NCI-H446 (cell line): ENCODE measurements at regions not wholly inside any gene's neighbourhood (a gene's known extent, or its start where the extent isn't known, plus 50 kb on each side); places are given as distances from the start of the nearest gene placed in this dataset.
A peak's percentile ranks its signal among the peaks of the same experiment; 100 is the strongest.
"Not testable (repeated sequence)": the region's sequence is repeated elsewhere in the genome, so short reads cannot be mapped to it uniquely, and the experiment has no call there.

ENCODE experiments used
- DNase-seq, 2 experiments: peaks; one replicate each; lab custom pipeline; 2025; lab: John Stamatoyannopoulos, UW

DNA sequence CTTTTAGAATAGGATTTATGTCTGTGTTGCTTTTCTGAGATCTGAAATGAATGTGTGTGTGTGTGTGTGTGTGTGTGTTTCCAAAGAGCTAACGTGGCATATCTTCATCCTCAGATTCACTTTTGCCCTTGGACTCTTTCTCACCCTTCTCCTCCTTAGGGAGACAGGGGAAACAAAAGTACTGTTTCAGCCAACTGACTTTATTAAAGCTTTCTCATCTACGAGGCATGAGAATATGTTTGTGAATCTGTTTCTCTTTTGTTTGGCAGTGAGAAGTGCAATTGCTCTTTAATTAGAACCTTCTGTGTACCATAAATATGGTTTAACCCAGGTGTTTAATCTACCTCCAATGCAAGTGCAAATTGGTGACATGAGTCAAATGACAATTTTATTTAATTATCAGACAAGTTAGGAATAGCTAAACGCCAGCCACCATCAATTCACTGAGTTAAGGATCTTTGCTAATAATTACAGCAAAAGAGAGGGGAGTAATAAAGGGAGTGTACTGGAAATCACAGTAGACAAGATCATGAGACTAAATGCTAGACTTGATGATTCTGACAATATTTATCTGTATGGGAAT is 186.4 kb upstream of the COL3A1 start:
- no peak for DNase-seq

DNA sequence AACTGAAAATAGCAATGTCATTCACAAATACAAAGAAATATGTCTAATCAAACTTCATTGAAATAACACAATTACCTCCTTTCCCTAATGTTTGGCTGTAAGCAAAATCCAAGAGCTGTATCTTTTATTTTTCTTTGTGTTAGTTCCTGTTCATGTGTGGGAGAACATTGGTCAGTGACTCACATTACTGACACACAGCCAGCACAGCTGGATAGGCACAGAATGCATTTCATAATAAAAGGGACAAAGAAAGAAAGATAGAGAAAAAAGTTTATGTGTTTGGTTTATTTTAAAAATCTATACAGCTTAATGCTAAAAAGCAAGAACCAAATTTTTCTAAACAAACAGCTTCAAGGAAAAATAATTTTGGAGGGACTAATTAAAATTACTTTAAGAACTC is 185.6 kb upstream of the COL3A1 start:
- DNase-seq = peak in 1 of 2 experiments; percentile 26

DNA sequence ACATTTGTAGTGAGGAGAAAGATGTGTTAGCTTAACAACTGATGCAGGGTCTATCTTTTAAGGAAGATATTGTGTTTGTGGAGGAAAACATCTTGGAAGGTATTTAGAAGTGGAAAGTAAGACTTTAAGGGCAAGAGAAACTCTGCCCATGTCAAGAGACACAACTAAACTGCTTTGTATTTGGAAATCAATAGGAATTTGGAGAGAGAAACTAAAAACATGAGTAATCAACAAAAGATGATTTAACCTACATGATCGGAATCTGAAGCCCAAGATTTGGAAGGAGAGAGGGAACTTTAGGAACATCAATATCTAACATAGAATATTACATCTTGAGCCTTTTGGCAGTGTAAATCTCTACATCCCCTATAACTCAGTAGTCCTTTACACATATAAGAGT is 184.2 kb upstream of the COL3A1 start:
- DNase-seq = no peak

DNA sequence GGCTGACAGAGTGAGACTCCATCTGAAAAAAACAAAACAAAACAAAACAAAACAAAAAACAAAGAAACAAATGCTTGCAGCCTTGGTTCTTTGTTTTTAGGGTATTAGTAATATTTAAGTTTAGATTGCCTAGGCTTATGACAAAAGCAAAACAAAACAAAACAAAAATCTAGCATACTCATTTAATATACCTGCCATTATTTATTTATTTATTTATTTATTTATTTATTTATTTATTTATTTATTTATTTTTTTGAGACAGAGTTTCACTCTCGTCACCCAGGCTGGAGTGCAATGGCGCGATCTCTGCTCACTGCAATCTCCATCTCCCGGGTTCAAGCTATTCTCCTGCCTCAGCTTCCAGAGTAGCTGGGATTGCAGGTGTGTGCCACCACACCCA is 179.7 kb upstream of the COL3A1 start:
- DNase-seq = not testable (repeated sequence)

DNA sequence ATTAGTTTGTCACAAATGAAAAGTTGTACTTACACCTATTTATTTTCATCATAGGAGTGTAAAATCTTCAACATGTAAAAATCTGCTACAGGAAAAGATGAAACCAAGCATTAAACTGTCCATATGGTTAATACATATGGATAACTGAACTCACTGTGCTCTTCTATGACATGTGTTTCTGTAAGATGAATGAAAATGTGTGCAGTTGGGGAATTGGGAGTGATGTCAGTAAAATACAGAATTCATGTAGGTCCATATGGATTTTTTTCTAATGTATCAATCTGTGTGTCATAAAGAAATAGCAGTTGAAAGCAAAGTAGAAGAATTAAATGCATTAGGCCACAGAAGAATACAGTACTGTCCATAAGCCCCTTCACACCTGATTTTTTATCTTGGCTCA is 178.4 kb upstream of the COL3A1 start:
- DNase-seq = no peak

DNA sequence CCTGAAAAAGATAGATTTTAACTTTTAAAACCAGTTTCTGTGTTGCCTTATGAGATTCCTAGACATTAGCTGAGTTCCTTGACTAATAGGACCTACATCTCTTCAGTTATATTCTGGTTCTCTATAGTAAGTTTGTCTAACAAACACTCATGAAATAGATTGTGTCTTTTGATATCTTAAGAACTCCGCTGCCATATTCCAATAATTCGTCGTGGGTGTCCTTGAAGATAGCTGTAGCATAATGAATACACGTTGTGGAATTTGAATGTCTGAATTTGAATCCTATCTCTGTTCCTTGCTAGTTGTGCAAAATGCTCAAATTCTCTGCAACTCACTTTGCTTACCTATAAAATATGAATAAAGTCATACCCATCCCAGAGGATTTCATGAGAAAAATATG is 176.8 kb upstream of the COL3A1 start:
- DNase-seq = no peak

DNA sequence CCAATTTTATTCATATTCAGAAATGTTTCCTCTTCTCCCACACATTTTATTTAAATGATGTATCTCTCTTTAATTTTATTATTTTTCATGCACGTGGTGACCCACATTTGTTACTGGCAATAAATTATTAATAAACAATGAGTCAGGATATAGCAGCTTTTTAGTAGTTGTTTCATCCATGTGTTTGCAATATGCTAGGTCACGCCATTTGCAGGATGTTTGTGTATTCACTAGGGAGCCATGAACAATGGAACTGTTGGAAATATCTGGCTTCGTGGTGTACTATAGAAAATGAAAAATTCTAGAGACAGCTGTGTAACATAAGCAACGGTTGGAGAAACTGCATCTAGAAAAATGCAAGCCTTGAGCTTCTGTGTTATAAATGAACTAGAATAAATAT is 176.0 kb upstream of the COL3A1 start:
- DNase-seq = peak in 1 of 2 experiments; percentile 4

DNA sequence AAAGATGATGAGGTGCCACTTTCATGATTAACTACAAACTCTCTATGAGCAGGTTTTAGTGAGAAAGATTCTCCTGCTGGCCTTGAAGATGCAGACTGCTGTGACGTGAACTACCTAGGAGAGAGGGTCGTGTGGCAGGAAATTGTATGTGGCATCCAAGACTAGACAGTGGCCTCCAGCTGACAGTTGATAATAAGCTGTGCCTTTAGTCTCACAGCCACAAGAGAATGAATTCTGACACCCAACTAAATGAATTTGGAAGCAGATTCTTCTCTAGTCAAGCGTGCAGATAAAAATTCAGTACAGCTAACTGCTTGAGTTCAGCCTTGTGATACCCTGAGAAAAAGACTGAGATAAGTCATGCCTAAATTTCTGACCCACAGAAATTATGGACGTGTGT is 169.0 kb upstream of the COL3A1 start:
- DNase-seq = no peak

DNA sequence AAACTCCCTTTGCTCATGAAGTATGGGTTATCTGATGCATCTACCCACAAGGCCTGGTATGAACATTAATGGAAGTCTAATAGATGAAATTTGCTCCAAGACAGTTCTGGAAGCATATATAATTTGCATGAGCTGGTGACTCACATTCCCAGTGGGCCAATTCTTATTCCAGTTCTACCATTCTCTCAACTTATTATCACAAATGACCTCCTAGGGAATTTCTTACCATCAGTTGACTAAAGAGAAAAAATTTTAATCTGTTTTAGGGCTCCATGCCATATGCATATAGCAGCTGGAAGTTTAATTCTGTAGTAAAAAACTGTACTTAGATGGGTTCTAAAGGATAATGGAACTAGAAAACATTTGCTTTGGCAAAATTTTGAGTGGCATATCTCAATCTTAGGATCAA is 165.2 kb upstream of the COL3A1 start:
- DNase-seq = peak in 1 of 2 experiments; percentile 5

DNA sequence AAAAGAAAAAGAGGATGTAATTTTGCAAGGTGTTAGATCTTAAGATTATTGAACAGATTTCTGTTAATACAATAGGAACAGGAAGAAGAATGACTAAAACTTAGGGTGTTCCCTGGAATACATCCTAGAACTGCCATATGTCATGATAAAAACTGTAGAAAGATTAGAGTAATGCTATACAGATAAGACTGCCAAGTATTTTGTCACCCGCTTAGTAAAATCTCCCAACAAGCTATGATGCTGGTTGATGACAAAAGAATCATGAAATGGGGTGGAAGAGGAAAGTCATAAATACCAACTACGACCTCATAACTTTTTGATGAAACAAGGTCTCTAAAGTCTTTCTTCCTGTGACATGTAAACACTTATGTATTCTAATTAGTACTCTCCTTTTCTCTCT is 163.6 kb upstream of the COL3A1 start:
- DNase-seq = peak in 1 of 2 experiments; percentile 4

DNA sequence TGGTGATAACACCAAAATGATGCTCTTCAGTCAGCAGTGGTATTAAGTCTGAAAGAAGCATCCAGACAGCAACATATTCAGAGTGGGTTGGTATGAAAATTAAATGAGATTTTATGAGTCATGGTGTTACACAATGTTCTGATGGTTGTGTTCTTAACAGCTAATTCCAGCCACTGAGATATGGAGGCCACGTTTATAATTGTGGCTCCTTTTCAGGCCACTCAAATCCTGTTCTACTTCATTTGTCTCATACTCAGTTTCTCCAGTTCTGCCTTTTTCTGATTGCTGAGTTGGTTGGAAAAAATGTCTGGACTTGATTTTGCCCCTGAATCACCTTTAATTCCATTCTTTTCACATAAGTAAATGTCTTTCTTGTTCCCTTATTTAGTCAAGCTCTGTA is 162.7 kb upstream of the COL3A1 start:
- DNase-seq = no peak

DNA sequence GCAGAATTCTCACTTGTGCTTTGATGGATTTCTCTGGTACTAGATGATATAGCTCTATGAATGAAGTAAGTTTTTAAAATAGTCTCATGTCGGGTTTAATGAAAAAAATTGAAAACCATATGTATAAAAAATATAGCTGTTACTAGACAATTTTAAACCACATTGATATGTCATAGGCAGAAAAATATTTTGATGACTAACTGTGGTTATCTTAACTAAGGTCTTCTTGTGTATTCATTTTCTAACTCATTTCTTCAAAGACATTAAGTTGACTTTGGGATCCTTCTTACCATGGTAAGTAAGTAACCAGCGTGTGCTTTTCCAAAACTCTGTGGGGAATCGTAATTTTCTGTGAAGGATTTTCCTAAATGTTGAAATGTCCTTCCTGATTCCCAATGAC is 160.9 kb upstream of the COL3A1 start:
- DNase-seq = no peak

DNA sequence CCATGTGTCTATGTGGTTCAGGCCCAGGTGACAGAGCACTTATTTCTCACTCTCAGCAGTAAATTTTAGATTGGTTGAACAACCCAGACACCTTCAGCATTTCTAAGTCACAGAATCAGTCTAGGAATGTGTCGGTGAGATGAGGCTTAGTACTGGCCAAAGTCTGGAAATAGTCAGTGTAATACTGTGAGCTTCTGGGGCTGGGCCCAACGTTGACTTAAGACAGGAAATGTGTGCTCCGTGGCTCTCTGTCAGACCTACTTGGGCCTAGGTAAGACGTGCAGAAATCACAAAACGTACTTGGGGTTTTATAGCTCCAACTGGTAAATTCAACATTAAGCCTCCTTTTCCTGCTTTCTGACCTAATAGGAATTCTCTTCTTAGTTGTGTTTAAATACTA is 160.3 kb upstream of the COL3A1 start:
- DNase-seq = no peak

DNA sequence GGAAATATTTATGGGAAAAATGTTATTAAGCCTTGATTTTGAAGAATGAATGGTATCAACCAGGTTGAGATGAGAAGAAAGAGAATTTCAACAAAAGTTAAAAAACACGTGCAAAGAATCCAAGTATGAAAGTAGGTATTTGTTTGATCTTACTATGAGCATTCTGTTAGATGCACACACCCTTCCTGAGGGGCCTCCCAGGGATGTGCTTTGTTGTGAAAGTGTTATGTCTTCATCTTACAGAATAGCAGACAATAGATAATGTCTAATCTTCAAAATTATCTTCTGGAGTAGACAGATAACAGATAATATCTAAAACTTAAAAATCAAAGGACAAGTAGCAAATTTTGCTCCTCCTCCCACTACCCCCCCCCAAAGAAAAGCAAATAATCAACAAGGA is 155.2 kb upstream of the COL3A1 start:
- no peak for DNase-seq

DNA sequence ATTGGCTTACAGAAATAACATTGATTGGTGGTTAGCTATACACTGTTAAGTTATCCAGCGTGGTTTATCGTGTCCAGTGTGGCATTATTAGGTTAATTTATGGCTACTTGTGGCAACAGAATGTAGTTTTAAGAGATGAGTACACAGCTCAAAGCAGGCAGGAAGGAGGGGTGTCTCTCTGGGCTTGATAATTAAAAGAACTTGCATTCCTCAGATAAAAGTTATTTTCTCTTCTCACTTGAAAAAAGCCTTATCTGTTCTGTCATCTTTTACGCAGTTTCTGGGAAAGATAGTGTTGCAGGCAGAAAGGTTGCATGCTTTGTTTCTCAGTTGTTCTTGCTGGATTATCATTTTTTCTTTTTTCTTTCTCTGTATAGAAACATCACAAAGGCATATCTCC is 154.4 kb upstream of the COL3A1 start:
- DNase-seq = no peak

DNA sequence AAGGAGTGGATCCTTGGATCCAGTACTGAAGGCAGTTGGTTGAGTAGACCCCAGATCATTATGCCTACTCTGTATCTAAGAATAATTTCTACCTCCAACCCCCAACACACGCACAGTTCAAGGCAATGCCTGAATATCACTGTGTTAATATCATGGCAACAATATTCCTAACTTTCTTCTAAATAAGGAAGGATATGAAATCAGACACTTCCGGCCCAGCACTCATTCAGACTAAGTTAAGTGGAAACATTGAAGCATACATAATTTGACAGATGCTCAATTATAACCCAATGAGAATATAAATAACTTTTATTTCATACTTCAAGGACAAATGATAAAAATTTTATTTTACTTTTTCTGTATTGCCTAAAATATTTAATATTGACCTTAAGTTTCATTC is 153.6 kb upstream of the COL3A1 start:
- DNase-seq = no peak

DNA sequence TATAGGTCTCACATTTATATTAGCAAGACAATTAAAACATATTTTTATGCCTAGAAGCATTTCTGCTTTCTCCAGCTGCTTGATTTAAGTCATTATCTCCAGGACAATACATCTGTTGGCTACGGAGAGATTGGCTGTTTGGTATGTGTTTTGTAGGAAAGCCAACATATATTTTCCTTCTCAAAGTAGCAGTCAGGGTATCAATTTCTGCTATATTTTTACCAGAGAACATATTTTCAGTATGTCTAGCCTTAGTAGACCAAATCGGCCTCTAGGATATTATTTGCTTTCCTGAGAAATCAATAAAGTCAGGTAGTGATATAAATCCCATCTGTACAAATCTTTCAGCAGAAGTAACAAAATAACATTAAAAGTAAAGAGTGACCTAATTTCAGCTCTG is 150.0 kb upstream of the COL3A1 start:
- DNase-seq = no peak

DNA sequence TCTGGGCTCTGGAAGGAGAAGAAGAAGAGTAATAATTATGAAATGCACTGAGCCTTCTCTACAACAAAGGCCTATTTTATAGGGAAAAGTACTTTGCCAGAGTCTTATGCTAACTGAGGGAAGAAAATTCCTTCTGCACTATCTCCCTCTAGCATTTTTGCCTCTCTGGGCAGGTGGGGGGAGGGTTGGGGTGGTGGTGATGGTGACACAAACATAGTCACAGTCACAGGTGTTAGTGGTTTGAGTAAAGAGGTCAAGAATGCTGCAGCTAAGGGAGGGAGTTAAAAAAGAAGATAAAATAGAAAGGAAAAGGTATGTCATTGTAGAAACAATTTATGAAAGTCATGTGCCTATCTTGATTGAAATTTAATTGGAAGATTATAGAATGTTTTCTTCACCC is 140.8 kb upstream of the COL3A1 start:
- DNase-seq = no peak

DNA sequence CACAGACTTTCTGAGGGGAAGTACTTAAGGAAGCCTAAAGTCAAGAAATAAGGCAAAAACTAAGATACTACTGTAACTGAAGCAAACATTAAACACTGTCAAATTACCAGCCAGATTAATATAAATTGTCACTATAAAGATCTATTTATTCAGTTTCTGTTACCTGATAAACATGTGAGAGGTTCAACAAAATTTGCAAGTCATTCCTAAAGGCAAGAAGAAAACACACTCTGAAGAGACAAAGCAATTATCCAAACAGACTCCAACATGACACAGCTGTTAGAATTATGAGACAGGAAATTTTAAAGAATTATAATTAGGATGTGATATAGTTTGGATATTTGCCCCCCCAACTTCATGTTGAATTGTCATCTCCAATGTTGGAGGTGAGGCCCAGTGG is 140.4 kb upstream of the COL3A1 start:
- no peak for DNase-seq

DNA sequence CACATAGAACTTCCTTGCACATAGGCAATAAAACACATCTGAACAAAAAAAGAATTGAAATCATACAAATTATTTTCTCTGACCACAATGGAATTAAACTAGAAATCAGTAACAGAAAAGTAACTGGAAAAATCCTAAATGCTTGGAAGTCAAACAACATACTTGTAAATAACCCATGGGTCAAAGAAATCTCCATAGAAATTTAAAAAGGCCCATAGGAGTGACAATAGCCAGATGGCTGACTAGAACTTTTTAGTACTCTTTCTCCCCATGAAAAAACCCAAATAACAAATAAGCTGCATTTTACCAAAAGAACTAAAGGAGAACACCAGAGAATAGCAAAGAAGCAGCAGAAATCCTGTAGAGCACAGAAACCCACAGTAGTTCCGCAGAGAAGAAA is 139.2 kb upstream of the COL3A1 start:
- no peak for DNase-seq

DNA sequence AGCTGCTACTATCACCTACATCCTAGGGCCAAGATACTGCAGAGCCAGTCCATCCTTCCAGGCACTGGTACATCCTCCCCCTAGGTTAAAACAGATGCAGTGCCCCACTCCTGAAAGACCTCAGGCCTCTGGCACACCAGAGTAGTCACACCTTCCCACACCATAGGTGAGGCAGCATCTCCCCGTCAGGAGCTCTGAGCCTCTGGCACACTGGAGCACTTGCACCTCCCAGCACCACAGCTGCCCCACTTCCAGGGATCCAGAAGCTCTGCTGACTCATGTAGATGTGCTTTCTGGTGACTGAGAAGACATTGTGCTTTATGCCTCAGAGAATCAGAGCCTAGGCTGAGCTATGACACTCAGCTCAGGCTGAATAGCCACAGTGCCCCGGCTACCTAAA is 138.4 kb upstream of the COL3A1 start:
- DNase-seq = no peak

DNA sequence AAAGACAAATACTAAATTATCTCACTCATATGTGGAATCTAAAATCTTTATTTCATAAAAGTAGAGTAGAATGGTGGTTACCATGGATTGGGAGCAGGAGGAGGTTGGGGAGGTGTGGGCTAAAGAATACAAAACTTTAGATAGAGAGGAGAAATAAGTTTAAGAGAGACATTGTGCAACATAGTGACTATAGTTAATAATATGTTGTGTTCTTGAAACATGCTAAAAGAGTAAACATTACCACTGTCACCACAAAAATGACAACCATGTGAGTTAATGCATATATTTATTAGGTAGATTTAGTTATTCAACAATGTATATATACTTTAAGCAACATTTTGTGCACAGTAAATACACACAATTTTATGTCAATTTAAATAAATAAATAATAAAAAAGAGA is 128.5 kb upstream of the COL3A1 start:
- no peak for DNase-seq

DNA sequence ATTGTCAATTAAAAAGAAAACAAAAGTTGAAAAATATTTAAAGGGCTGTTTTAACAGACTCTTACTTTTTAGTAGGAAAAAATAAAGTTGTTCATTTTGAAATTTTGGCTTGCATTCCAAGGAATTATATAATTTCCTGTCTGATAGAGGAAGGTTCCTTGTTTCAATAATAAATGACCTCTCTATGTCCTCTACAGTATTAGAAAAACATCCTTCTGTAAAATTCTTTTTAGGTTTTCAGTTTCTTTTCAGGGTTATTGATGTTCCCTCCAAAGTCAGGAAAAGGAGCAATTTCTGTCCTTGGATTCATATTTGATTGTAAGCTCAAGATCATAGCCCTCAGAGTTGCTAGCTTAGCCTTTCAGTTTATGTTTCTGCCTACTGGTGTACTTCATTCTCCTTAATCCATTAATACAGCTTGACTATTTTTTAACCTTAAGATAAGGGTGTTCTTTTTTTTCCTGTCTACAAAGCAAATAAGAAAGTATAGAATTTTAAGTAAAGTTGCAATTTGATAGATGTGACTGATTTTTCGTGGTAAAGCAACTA is 125.2 kb upstream of the COL3A1 start:
- no peak for DNase-seq

DNA sequence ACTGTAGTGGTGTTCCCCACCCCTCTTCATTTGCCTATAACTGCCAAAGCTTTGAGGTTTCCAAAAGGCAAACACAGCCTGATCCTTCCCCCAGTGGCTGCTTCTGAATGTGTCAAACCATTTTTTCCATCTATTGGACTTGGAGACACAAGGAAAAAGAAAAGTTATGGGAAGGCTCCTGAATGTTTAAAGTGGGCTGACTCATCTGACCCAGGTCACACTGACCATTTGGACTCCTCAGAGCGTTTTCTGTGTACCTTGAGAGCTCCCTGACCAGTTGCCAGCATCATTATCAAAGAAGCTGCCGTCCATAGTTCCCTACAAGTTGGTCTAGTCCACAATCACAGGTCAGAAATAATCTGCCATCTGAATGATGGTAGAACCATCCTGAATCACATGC is 123.4 kb upstream of the COL3A1 start:
- no peak for DNase-seq

DNA sequence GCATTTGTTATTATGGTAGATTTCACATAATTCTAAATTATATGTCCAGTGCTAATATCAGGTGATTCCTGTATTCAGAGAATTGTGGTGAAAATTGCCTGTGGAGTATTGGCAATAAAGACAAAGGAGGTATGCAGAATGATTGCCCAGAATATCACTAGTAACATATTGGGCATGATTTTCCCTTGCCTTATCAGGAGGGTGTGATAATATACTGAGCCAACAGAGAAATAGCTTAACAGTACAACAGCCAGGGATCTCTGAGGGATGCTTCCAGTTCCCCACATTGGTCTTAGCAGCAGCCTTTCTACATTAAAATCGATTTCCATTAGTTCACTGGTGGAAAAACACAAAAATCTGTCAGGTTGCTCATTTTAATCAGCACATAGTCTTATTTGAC is 122.9 kb upstream of the COL3A1 start:
- DNase-seq = no peak
